Hepatocyte (in vitro differentiated cells): ENCODE measurements at regions not wholly inside any gene's neighbourhood (a gene's known extent, or its start where the extent isn't known, plus 50 kb on each side); places are given as distances from the start of the nearest gene placed in this dataset.

Experiments used
- EZH2 ChIP-seq: fragments of 200-600 bp; sonication (generic); IDR thresholded peaks from 2 replicates; pipeline ENCODE4 v1.6.1; 2016; ENCODE audit warnings: antibody characterized with exemption, mild to moderate bottlenecking, borderline replicate concordance
- EZH2phosphoT487 ChIP-seq: fragments of 200-600 bp; sonication (generic); IDR thresholded peaks from one replicate; pipeline ENCODE4 v1.6.1; 2018; ENCODE audit warnings: antibody characterized with exemption, mild to moderate bottlenecking, low read depth, moderate library complexity; ENCODE audit not compliant: unreplicated experiment, severe bottlenecking
- TF ChIP-seq, protein P1 (sequence below): fragments of 200-600 bp; sonication (generic); IDR thresholded peaks from 2 replicates; pipeline ENCODE4 v1.5.1; 2016; ENCODE audit warnings: antibody characterized with exemption, mild to moderate bottlenecking; ENCODE audit not compliant: poor library complexity

DNA sequence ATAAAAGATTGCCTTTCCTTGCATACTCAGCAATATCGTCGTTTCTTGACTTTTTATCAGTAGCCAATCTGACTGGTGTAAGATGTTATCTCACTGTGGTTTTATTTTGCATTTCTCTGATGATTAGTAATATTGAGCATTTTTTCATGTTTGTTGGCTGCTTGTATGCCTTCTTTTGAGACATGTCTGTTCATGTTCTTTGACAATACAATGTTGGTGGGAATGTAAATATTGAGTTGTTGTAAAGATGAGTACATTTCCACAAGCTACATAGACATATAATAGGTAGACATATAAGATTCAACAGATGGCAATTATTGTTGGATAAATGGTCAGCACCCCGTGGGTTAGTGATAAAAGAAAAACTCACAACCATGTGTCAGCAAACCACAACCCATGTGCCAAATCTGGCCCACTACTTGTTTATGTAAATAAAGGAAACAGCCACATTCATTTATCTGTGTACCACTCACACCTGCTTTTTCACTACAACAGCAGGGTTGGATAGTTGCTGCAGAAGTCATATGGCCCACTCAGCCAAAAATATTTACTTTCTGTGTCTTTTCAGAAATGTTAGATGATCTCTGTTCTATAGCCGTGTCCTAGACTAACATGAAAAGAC lies 153.1 kb upstream of the VCX start:
- TF ChIP-seq, protein P1, sequence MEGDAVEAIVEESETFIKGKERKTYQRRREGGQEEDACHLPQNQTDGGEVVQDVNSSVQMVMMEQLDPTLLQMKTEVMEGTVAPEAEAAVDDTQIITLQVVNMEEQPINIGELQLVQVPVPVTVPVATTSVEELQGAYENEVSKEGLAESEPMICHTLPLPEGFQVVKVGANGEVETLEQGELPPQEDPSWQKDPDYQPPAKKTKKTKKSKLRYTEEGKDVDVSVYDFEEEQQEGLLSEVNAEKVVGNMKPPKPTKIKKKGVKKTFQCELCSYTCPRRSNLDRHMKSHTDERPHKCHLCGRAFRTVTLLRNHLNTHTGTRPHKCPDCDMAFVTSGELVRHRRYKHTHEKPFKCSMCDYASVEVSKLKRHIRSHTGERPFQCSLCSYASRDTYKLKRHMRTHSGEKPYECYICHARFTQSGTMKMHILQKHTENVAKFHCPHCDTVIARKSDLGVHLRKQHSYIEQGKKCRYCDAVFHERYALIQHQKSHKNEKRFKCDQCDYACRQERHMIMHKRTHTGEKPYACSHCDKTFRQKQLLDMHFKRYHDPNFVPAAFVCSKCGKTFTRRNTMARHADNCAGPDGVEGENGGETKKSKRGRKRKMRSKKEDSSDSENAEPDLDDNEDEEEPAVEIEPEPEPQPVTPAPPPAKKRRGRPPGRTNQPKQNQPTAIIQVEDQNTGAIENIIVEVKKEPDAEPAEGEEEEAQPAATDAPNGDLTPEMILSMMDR, result no peak
- TF ChIP-seq EZH2phosphoT487 (no peak), EZH2 (no peak)
